Epithelial cell of proximal tubule (primary cell): ENCODE measurements at regions not wholly inside any gene's neighbourhood (a gene's known extent, or its start where the extent isn't known, plus 50 kb on each side); places are given as distances from the start of the nearest gene placed in this dataset.

Experiments used
- DNase-seq: peaks from one replicate; pipeline ENCODE4 v3.0.0-alpha.2; 2011; ENCODE audit warnings: low read depth
- H3K4me3 ChIP-seq: 2 replicates; pipeline ENCODE4 v1.5.1; 2011; ENCODE audit warnings: low read depth, mild to moderate bottlenecking, low read length
- CTCF ChIP-seq: conservative IDR thresholded peaks from 2 replicates; pipeline ENCODE4 v1.5.1; 2012; ENCODE audit warnings: low read depth, mild to moderate bottlenecking, low read length

- TF ChIP-seq CTCF = no peak
- DNase-seq = no peak
- H3K4me3 ChIP-seq = no peak overlapping the region
These were observed 233.8 kb downstream of the MAP2K4 start for GRCh38 chr17:12254460-12254859.

GRCh38 chr17:12256380-12256995 lies 235.8 kb downstream of the MAP2K4 start:
- H3K4me3 ChIP-seq = no peak overlapping the region
- peak; percentile 84 for TF ChIP-seq CTCF
- no peak for DNase-seq

DNA sequence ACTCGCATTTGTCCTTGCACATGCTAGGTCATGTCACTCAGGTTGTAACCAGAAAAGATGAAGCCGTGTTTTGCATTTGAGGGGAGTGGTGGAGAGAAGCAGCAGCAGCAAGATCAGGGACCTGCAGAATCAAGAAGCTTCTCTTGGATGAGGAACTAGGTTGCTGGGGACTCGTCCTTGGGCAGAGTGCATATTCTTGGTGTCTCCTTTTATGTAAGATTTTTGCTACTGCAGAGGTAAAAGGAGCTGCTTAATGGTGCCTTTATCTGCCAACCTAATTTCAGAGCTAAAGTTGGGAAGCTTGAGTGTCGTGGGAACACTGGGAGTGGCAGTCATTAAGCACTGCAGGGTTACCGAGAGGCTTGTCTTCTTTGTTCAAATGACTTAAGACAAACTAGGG lies 236.5 kb downstream of the MAP2K4 start:
- no peak for DNase-seq
- TF ChIP-seq CTCF = no peak
- H3K4me3 ChIP-seq = no peak overlapping the region

GRCh38 chr17:12261354-12261753 lies 240.7 kb downstream of the MAP2K4 start:
- no peak for TF ChIP-seq CTCF

GRCh38 chr17:12269751-12270150 lies 249.1 kb downstream of the MAP2K4 start:
- TF ChIP-seq CTCF = no peak
- no peak overlapping the region for H3K4me3 ChIP-seq
- no peak for DNase-seq

More at GRCh38 chr17:12261354-12261753, 240.7 kb downstream of the MAP2K4 start:
- DNase-seq = no peak
- no peak overlapping the region for H3K4me3 ChIP-seq

DNA sequence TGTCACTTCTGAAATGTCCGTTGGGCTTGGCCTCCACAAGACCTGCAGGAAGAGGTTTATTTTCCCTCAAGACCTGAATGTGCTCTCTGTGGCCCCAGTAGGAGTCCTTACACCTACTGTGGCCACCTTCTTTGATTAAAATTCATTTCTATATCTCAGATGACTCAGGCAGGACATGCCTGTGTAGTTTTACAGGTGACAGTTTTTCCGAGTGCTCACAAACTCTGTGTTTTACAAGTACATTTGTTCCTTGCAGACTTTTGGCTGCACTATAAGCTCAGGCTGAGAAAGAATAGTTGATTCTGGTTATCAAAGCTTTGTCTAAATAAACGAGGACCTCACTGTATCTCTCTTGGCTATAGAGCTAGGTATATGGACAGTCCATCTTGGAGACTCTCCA lies 257.1 kb downstream of the MAP2K4 start:
- H3K4me3 ChIP-seq = no peak overlapping the region
- TF ChIP-seq CTCF = no peak
- no peak for DNase-seq

- no peak for TF ChIP-seq CTCF
- no peak overlapping the region for H3K4me3 ChIP-seq
- no peak for DNase-seq
These were observed 261.4 kb downstream of the MAP2K4 start for GRCh38 chr17:12282056-12282455.
